Left ventricle myocardium superior (tissue), 1 donor: ENCODE measurements at regions not wholly inside any gene's neighbourhood (a gene's known extent, or its start where the extent isn't known, plus 50 kb on each side); places are given as distances from the start of the nearest gene placed in this dataset.

Source experiments
- ATAC-seq: fragments of 200-7000 bp; cut with Tn5 transposase; one replicate; pipeline ENCODE4 v1.9.1; 2020; ENCODE audit warnings: mild to moderate bottlenecking, moderate library complexity
- DNase-seq: peaks from one replicate; pipeline ENCODE4 v3.0.0-alpha.2; 2020
- intact Hi-C: fragments of 100-400 bp; cut with micrococcal nuclease; formaldehyde crosslinking; loops from one replicate; pipeline ENCODE4 v1.11.0; 2022
- donor health status: DM: no; HTN: yes; CAD: no; lungs with severe emphysema.

GRCh38 chrX:22325096-22325495, 52.4 kb downstream of the CBLL2 start:
- ATAC-seq = no peak
- DNase-seq = no peak
- intact Hi-C loops = no loop called here

- no peak for DNase-seq
- intact Hi-C loops = no loop called here
- ATAC-seq = no peak
These were observed 57.1 kb downstream of the CBLL2 start for GRCh38 chrX:22329783-22330182.

GRCh38 chrX:22338740-22339139, 66.0 kb downstream of the CBLL2 start:
- no peak for ATAC-seq
- DNase-seq = no peak
- intact Hi-C loops = no loop called here

GRCh38 chrX:22339459-22339858, 66.7 kb downstream of the CBLL2 start:
- no peak for ATAC-seq
- no peak for DNase-seq
- intact Hi-C loops = no loop called here

- no peak for DNase-seq
- intact Hi-C loops = loop anchor here (10.0 kb wide), 1 partner anchor 645 kb away; no protein-coding TSS in a partner anchor
- ATAC-seq = no peak
These were observed 67.4 kb downstream of the CBLL2 start for GRCh38 chrX:22340022-22340616.

GRCh38 chrX:22343192-22343591, 70.5 kb downstream of the CBLL2 start:
- ATAC-seq (no peak), DNase-seq (no peak)
- intact Hi-C loops = loop anchor here (10.0 kb wide), 1 partner anchor 648 kb away; no protein-coding TSS in a partner anchor

GRCh38 chrX:22345884-22346283, 73.2 kb downstream of the CBLL2 start:
- DNase-seq = no peak
- intact Hi-C loops = loop anchor here (10.0 kb wide), 1 partner anchor 651 kb away; no protein-coding TSS in a partner anchor
- ATAC-seq = no peak

- intact Hi-C loops = loop anchor here (10.0 kb wide), 1 partner anchor 653 kb away; no protein-coding TSS in a partner anchor
- ATAC-seq = no peak
- DNase-seq = no peak
These were observed 74.8 kb downstream of the CBLL2 start for GRCh38 chrX:22347491-22347890.

- no peak for ATAC-seq
- no peak for DNase-seq
- intact Hi-C loops = loop anchor here (10.0 kb wide), 1 partner anchor 654 kb away; no protein-coding TSS in a partner anchor
These were observed 76.4 kb downstream of the CBLL2 start for GRCh38 chrX:22349116-22349515.

- intact Hi-C loops = no loop called here
- DNase-seq (no peak), ATAC-seq (no peak)
These were observed 78.4 kb downstream of the CBLL2 start for GRCh38 chrX:22351076-22351475.

- ATAC-seq (no peak), DNase-seq (no peak)
- intact Hi-C loops = no loop called here
These were observed 79.3 kb downstream of the CBLL2 start for GRCh38 chrX:22351966-22352365.

GRCh38 chrX:22357621-22358020, 84.9 kb downstream of the CBLL2 start:
- ATAC-seq (no peak), DNase-seq (no peak)
- intact Hi-C loops = no loop called here

- ATAC-seq (no peak), DNase-seq (no peak)
- intact Hi-C loops = no loop called here
These were observed 87.4 kb downstream of the CBLL2 start for GRCh38 chrX:22360129-22360528.

GRCh38 chrX:22365460-22365859, 92.7 kb downstream of the CBLL2 start:
- ATAC-seq (no peak), DNase-seq (no peak)
- intact Hi-C loops = no loop called here

GRCh38 chrX:22366166-22366702, 93.5 kb downstream of the CBLL2 start:
- intact Hi-C loops = no loop called here
- ATAC-seq (no peak), DNase-seq (no peak)

GRCh38 chrX:22366906-22367305, 94.2 kb downstream of the CBLL2 start:
- intact Hi-C loops = no loop called here
- no peak for DNase-seq
- no peak for ATAC-seq

- ATAC-seq (no peak), DNase-seq (no peak)
- intact Hi-C loops = no loop called here
These were observed 100.4 kb downstream of the CBLL2 start for GRCh38 chrX:22373094-22373493.

- ATAC-seq (no peak), DNase-seq (no peak)
- intact Hi-C loops = no loop called here
These were observed 101.1 kb downstream of the CBLL2 start for GRCh38 chrX:22373766-22374165.

- DNase-seq (no peak), ATAC-seq (no peak)
These were observed 103.7 kb downstream of the CBLL2 start for GRCh38 chrX:22376369-22376768.

GRCh38 chrX:22378296-22378695, 105.6 kb downstream of the CBLL2 start:
- no peak for DNase-seq
- ATAC-seq = no peak
- intact Hi-C loops = no loop called here

More at GRCh38 chrX:22376369-22376768, 103.7 kb downstream of the CBLL2 start:
- intact Hi-C loops = no loop called here

- intact Hi-C loops = no loop called here
- DNase-seq (no peak), ATAC-seq (no peak)
These were observed 111.3 kb downstream of the CBLL2 start for GRCh38 chrX:22383988-22384387.
